H1 (cell line): ENCODE measurements at regions not wholly inside any gene's neighbourhood (a gene's known extent, or its start where the extent isn't known, plus 50 kb on each side); places are given as distances from the start of the nearest gene placed in this dataset.
A peak's percentile ranks its signal among the peaks of the same experiment; 100 is the strongest.

Experiments
- CTCF ChIA-PET: fragments of 300-600 bp; sonication (Branson Sonifier 250); formaldehyde crosslinking; loops from one replicate; lab custom pipeline; 2021; ENCODE audit not compliant: partially characterized antibody; lab: Charles Lee
- POLR2A ChIA-PET: fragments of 300-600 bp; sonication (Branson Sonifier 250); formaldehyde crosslinking; loops from one replicate; lab custom pipeline; 2021; ENCODE audit warnings: inconsistent platforms; ENCODE audit not compliant: partially characterized antibody; lab: Charles Lee
- DNase-seq, 2 experiments: peaks; one replicate each; pipeline versions ENCODE4 v3.0.0 to v3.0.0-alpha.2; 2010 to 2022; ENCODE audit warnings: low spot score in 2 of 2, low read depth in 1 of 2, mixed read lengths in 1 of 2
- FAIRE-seq: peaks from 2 replicates; lab custom pipeline; 2011; peaks lifted over from hg19 to GRCh38; lab: Jason Lieb, UNC
- H2AFZ ChIP-seq: 2 replicates; pipeline ENCODE4 v1.8.1; 2012; ENCODE audit warnings: low read length, inconsistent platforms
- H2AK5ac ChIP-seq: 2 replicates; pipeline ENCODE4 v1.6.1; 2013; ENCODE audit warnings: low read depth, low read length
- H2BK120ac ChIP-seq: replicated peaks from 2 replicates; pipeline ENCODE3; 2013; ENCODE audit warnings: low read depth, low read length, inconsistent platforms
- H2BK12ac ChIP-seq: 2 replicates; pipeline ENCODE4 v1.6.1; 2013; ENCODE audit warnings: low read depth, low read length
- H2BK15ac ChIP-seq: 2 replicates; pipeline ENCODE4 v1.6.1; 2013; ENCODE audit warnings: low read length
- H2BK20ac ChIP-seq: 2 replicates; pipeline ENCODE4 v1.6.1; 2013; ENCODE audit warnings: low read length
- H2BK5ac ChIP-seq: 2 replicates; pipeline ENCODE4 v1.6.1; 2013; ENCODE audit warnings: low read depth, low read length
- H3K14ac ChIP-seq: 2 replicates; pipeline ENCODE4 v1.6.1; 2013; ENCODE audit warnings: inconsistent platforms; ENCODE audit not compliant: insufficient read length
- H3K18ac ChIP-seq: 2 replicates; pipeline ENCODE4 v1.6.1; 2013; ENCODE audit warnings: low read length; ENCODE audit errors: extremely low read depth
- H3K23ac ChIP-seq: 2 replicates; pipeline ENCODE4 v1.6.1; 2013; ENCODE audit warnings: inconsistent platforms; ENCODE audit not compliant: insufficient read length
- H3K23me2 ChIP-seq: 2 replicates; pipeline ENCODE4 v1.6.1; 2013; ENCODE audit warnings: low read depth, low read length
- H3K27ac ChIP-seq: 2 replicates; pipeline ENCODE4 v1.6.1; 2011; ENCODE audit warnings: low read depth, low read length, inconsistent platforms
- H3K27me3 ChIP-seq, 4 experiments: replicated peaks in 1 of 4; 1 replicate in 1 of 4; 2 replicates in 3 of 4; pipeline versions ENCODE4 v1.6.1 to v1.8.1; 2011 to 2013; ENCODE audit warnings: low read length in 3 of 4, mild to moderate bottlenecking in 3 of 4, inconsistent platforms in 2 of 4, mixed read lengths in 2 of 4, moderate library complexity in 1 of 4; ENCODE audit not compliant: control insufficient read depth in 3 of 4, insufficient read depth in 3 of 4; ENCODE audit errors: extremely low read depth in 1 of 4
- H3K36me3 ChIP-seq, 4 experiments: 2 replicates each; pipeline versions ENCODE4 v1.6.1 to v1.8.1; 2011 to 2013; ENCODE audit warnings: mild to moderate bottlenecking in 4 of 4, low read length in 3 of 4, moderate library complexity in 2 of 4, control low read depth in 1 of 4, inconsistent platforms in 1 of 4; ENCODE audit not compliant: insufficient read depth in 4 of 4, control insufficient read depth in 2 of 4
- H3K4ac ChIP-seq: replicated peaks from 2 replicates; pipeline ENCODE3; 2013; ENCODE audit warnings: low read length, low read depth, mixed read lengths, inconsistent platforms; ENCODE audit not compliant: insufficient read length
- H3K4me1 ChIP-seq, 4 experiments: replicated peaks in 1 of 4; 1 replicate in 1 of 4; 2 replicates in 3 of 4; pipeline versions ENCODE4 v1.6.1 to v1.8.1; 2011 to 2013; ENCODE audit warnings: low read length in 3 of 4, inconsistent platforms in 2 of 4, mixed read lengths in 1 of 4; ENCODE audit not compliant: insufficient read depth in 4 of 4, control insufficient read depth in 3 of 4
- H3K4me2 ChIP-seq, 2 experiments: 2 replicates each; pipeline versions ENCODE4 v1.6.1 to v1.8.1; 2011 to 2013; ENCODE audit warnings: low read depth in 2 of 2, low read length in 2 of 2, control low read depth in 1 of 2, inconsistent platforms in 1 of 2, mild to moderate bottlenecking in 1 of 2; ENCODE audit not compliant: insufficient read depth in 1 of 2
- H3K4me3 ChIP-seq, 4 experiments: fragments of 200-600, 300-600 bp in 1 of 4; sonication (generic), shearing (Covaris generic), sonication (Bioruptor Twin) in 1 of 4; 2 replicates each; pipeline versions ENCODE4 v1.5.1 to v1.8.1; 2011 to 2016; ENCODE audit warnings: low read length in 4 of 4, low read depth in 3 of 4, control low read depth in 2 of 4, inconsistent platforms in 2 of 4, mild to moderate bottlenecking in 2 of 4, mixed read lengths in 1 of 4, moderate library complexity in 1 of 4; ENCODE audit not compliant: insufficient read depth in 2 of 4; ENCODE audit errors: extremely low read depth in 1 of 4
- H3K56ac ChIP-seq: replicated peaks from 2 replicates; pipeline ENCODE3; 2013; ENCODE audit warnings: low read depth, mild to moderate bottlenecking, mixed read lengths, low read length, inconsistent platforms; ENCODE audit not compliant: insufficient read length
- H3K79me1 ChIP-seq: 2 replicates; pipeline ENCODE4 v1.6.1; 2013; ENCODE audit warnings: low read depth, low read length, control low read depth
- H3K79me2 ChIP-seq, 2 experiments: 2 replicates each; pipeline versions ENCODE4 v1.6.1 to v1.8.1; 2012 to 2013; ENCODE audit warnings: low read length in 2 of 2, mild to moderate bottlenecking in 2 of 2, inconsistent platforms in 1 of 2; ENCODE audit not compliant: insufficient read depth in 2 of 2, control insufficient read depth in 1 of 2
- H3K9ac ChIP-seq, 4 experiments: replicated peaks in 1 of 4; 1 replicate in 1 of 4; 2 replicates in 3 of 4; pipeline versions ENCODE4 v1.6.1 to v1.8.1; 2011 to 2013; ENCODE audit warnings: low read depth in 3 of 4, low read length in 3 of 4, control low read depth in 2 of 4, mild to moderate bottlenecking in 2 of 4, moderate library complexity in 2 of 4, inconsistent platforms in 1 of 4; ENCODE audit errors: extremely low read depth in 1 of 4
- H3K9me3 ChIP-seq, 2 experiments: 2 replicates each; pipeline versions ENCODE4 v1.6.1 to v1.8.1; 2012 to 2013; ENCODE audit warnings: mild to moderate bottlenecking in 2 of 2, moderate library complexity in 2 of 2, control low read depth in 1 of 2, inconsistent platforms in 1 of 2, low read depth in 1 of 2, low read length in 1 of 2, mixed read lengths in 1 of 2; ENCODE audit not compliant: insufficient read depth in 2 of 2
- H4K20me1 ChIP-seq, 2 experiments: replicated peaks in 1 of 2; 2 replicates each; pipeline versions ENCODE3 to v1.8.1; 2011 to 2013; ENCODE audit warnings: inconsistent platforms in 2 of 2, low read length in 2 of 2, mild to moderate bottlenecking in 1 of 2; ENCODE audit not compliant: insufficient read depth in 2 of 2, control insufficient read depth in 1 of 2
- H4K5ac ChIP-seq: 2 replicates; pipeline ENCODE4 v1.6.1; 2013; ENCODE audit warnings: low read length, low read depth, mixed read lengths, inconsistent platforms; ENCODE audit not compliant: insufficient read length
- H4K8ac ChIP-seq: 2 replicates; pipeline ENCODE4 v1.8.0; 2013; ENCODE audit warnings: mild to moderate bottlenecking, moderate library complexity, low read length, inconsistent platforms; ENCODE audit not compliant: insufficient read depth; ENCODE audit errors: extremely low read depth
- H4K91ac ChIP-seq: replicated peaks from 2 replicates; pipeline ENCODE3; 2013; ENCODE audit warnings: low read length, mixed read lengths, inconsistent platforms; ENCODE audit not compliant: insufficient read length
- CEBPB ChIP-seq: IDR thresholded peaks from 2 replicates; pipeline ENCODE4 v1.6.1; 2012; ENCODE audit warnings: low read depth, low read length
- CHD2 ChIP-seq: IDR thresholded peaks from 2 replicates; pipeline ENCODE4 v1.6.1; 2012; ENCODE audit warnings: low read length, improper control_type of control experiment
- RXRA ChIP-seq: IDR thresholded peaks from 2 replicates; pipeline ENCODE4 v1.6.1; 2011; ENCODE audit warnings: low read depth, mild to moderate bottlenecking, low read length, moderate library complexity; ENCODE audit not compliant: insufficient read depth
- SIX5 ChIP-seq: IDR thresholded peaks from 2 replicates; pipeline ENCODE4 v1.6.1; 2011; ENCODE audit warnings: mild to moderate bottlenecking, low read depth, low read length
- SRF ChIP-seq: IDR thresholded peaks from 2 replicates; pipeline ENCODE4 v1.6.1; 2011; ENCODE audit warnings: mild to moderate bottlenecking, low read depth, low read length, moderate library complexity
- WGBS, 2 experiments: shearing (Covaris generic) in 1 of 2; methylation state at CpG; one replicate each; pipeline versions ENCODE4 v1.1.6 to v1.1.7; 2013 to 2015; ENCODE audit warnings: low lambda C conversion rate in 2 of 2, mixed read lengths in 2 of 2, inconsistent platforms in 1 of 2, low coverage in 1 of 2, missing lambda C conversion rate in 1 of 2; ENCODE audit not compliant: insufficient replicate concordance in 2 of 2, insufficient coverage in 1 of 2, insufficient read length in 1 of 2; ENCODE audit errors: extremely low coverage in 1 of 2, missing lambda C conversion rate in 1 of 2; 5-methylcytosine and 5-hydroxymethylcytosine counted together

DNA sequence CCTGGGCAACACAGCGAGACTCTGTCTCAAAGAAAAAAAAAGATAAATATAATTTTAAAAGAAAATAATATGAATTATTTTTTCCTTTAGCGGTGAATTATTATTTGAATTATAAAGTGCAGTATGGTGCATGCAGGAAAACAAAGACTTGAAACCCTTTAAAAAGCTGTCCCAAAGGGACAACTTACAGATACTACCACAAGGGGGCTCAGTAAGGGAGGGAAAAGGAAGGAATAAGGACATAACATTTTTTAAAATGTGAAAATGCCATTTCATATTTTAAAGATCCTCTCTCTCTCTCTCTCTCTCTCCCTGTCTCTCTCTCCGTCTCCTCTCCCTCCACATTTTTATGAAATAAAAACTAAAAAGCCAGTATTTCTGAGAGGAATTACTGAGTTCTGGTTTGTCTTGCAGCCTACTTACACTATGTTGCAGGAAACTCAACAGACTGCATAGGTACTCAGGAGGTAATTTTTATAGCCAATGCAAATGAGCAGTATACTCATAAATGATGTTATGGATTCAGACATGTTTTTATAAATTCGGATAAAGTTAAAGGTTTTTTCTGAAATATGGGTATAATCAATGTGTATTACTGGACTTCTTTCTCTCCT lies 455.0 kb upstream of the GJE1 start:
- H3K23me2 ChIP-seq = no peaks in the 10 kb centered on the region
- no peaks in the 10 kb centered on the region for H3K79me1 ChIP-seq
- ChIA-PET POLR2A (no interaction called here), CTCF (interaction anchor here (0.5 to 1.9 kb wide), 9 partner anchors 12 to 456 kb away, joined by 3 to 11 read pairs (median 4); no protein-coding TSS in a partner anchor)
- H2BK5ac ChIP-seq = no peak overlapping the region
- H3K23ac ChIP-seq = no peak overlapping the region
- H2AFZ ChIP-seq = no peak overlapping the region
- no peak overlapping the region for H2BK15ac ChIP-seq
- no peaks in the 10 kb centered on the region for H4K20me1 ChIP-seq
- no peaks in the 10 kb centered on the region for H3K9me3 ChIP-seq
- H3K27me3 ChIP-seq = no peaks in the 10 kb centered on the region
- H3K18ac ChIP-seq = no peak overlapping the region
- H3K4me3 ChIP-seq = no peak overlapping the region
- H2BK20ac ChIP-seq = no peak overlapping the region
- H3K9ac ChIP-seq = no peak overlapping the region
- no peak overlapping the region for H4K91ac ChIP-seq
- H2BK12ac ChIP-seq = no peak overlapping the region
- WGBS, 2 experiments = 51% methylated on average over 4 of the region's 4 CpGs; no CpG with 5 or more reads in 1 of the 2 experiments
- H3K36me3 ChIP-seq = no peaks in the 10 kb centered on the region
- H3K4me2 ChIP-seq = no peak overlapping the region
- H3K4me1 ChIP-seq = no peaks in the 10 kb centered on the region
- H3K79me2 ChIP-seq = no peaks in the 10 kb centered on the region
- FAIRE-seq (peak; percentile 52), DNase-seq (no peak)
- no peak overlapping the region for H3K27ac ChIP-seq
- H2BK120ac ChIP-seq = no peak overlapping the region
- H3K56ac ChIP-seq = no peak overlapping the region
- no peak overlapping the region for H4K8ac ChIP-seq
- H4K5ac ChIP-seq = no peak overlapping the region
- no peak overlapping the region for H3K4ac ChIP-seq
- H3K14ac ChIP-seq = no peak overlapping the region
- H2AK5ac ChIP-seq = no peak overlapping the region
- TF ChIP-seq CEBPB (no peak), SIX5 (no peak), CHD2 (no peak), RXRA (no peak), SRF (no peak)
